ENCODE measurements at regions not wholly inside any gene's neighbourhood (a gene's known extent, or its start where the extent isn't known, plus 50 kb on each side); places are given as distances from the start of the nearest gene placed in this dataset.

DNA sequence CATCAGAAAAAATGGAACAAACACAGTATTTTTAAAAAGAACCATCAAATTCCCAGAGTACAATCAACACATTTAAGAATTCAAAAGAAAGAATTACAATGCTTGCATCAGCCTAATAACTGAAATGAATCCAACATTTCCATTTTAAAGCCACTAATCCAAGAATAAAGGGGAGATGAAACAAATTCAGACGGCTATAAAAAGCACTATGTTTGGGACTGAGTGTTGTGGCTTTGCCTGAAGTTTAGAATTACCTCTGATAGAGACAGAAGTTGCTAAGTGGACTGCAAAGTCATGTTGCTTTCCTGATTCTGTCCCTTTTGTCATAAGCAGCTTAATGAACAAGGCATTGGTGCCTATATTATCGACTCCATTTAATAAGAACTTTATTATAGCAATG lies 135.4 kb upstream of the RGMB start:
- DNase-seq: no peak

DNA sequence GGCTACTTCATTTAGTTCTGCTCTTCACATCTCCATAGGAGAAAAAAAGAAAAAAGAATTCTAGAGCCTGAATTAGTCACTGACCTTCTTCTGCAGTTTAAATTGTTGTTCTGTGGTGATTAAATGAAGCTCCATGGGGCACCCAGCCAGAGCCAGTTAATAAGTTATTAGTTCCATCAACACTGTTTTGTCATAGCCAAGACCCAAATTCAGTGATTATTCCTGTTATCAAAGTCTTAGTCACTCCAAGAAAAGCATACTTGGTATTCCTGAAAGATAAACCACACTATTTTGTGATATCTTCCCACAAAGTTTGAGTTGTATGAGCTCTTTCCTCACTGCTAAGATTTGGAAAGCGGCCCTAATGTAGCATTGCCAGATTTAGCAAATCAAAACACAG lies 134.8 kb upstream of the RGMB start:
- no peak for DNase-seq

DNA sequence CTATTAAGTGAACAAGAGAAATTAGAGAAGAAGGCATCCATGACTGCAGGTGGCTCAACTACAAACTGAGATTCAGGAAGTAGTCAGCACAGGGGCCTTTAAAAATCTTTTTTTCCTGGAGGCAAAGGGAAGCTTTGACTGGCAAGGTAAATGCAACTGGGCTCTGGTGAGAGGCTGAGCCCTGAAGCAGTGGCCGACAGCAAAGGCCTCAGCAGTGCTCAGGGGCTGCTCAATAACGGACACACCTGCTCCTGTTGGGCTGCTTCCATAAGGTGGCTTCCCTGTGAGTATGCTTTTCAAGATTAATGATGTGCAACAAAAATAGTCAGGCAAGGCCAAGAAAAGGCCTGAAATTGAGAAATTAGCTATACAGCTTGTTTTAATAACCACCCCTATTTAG lies 134.2 kb upstream of the RGMB start:
- DNase-seq: no peak

DNA sequence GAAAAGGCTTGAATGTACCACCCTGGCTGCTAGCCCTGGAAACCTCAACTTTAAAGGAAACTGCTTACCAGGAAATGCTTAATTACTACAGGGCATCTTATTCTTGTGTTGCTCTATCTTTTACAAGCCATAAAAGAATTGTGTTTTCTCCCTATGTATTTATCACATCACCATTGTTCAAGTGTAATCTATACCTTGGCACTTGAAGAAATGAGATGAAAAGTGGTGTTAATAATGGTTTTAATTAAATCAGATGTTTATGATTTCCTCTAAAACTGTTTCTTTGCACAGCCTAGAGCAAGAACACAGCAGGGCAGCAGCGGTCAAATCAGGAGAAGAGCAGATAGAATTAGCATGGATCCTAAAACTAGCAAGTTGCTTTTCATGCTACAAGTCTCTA lies 131.8 kb upstream of the RGMB start:
- no peak for DNase-seq

DNA sequence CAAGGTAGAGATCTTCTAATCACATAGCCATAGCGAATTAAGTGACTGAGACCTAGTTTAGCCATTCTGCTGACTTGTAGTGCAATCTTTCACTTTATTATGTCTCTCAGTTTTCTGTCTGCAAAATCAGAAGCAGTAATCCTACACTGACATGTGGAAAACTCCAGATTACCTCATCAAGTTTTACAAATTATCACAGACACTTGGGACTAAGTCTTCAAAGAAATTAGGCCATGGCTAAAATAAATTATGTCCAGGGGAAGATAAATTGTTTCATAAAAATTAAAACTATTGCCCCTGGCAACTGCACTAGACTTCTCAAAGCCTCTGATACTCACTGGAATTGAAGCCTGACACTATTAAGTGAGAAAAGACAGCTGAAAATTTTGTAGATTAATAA lies 129.9 kb upstream of the RGMB start:
- no peak for DNase-seq

DNA sequence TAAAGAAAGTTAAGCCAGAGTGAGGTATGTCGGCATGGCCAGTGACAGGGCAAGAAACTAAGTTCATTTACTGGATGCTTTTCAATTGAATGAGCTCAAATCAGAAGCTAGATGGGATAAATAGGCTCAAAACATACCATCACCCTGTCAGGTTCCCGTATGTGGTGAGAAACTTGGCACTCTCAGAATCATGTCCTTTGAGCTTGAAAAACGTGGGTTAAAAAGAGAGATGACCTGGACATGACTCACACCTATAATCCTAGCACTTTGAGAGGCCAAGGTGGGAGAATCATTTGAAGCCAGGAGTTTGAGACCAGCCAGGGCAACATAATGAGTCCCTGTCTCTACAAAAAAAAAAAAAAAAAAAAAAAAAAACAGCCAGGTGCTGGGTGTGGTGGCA lies 121.7 kb upstream of the RGMB start:
- no peak for DNase-seq

DNA sequence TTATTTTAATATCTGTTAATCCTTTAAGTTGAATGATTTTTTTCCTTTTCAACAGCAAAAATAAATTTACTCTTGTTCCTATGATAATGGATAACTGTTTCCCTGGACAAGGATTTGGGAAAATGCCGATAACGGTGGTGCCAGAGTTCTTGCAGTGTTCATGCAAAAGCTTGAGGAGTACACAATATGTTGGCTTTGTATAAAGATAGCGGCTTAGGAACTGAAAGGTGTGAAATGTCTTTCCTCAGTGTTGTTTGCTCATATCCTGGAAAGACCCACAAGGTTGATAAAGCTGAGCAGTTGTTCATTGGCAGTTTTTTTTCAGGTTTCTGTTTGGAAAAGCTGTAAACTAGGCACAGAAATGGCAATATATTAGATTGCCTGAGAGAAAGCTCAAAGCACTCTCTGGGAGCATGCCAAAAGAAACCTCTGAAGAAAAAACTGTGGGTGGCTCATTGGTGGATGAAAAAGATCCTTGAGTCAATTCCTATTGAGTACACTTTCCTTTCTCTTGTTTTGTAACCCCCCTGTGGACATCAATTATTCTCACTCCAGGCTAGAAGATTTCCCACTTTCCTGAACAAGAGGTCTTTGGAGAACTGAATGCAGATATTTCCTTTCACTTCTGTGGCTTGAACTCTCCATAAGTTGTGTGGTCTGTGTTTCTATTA lies 117.2 kb upstream of the RGMB start:
- no peak for DNase-seq

DNA sequence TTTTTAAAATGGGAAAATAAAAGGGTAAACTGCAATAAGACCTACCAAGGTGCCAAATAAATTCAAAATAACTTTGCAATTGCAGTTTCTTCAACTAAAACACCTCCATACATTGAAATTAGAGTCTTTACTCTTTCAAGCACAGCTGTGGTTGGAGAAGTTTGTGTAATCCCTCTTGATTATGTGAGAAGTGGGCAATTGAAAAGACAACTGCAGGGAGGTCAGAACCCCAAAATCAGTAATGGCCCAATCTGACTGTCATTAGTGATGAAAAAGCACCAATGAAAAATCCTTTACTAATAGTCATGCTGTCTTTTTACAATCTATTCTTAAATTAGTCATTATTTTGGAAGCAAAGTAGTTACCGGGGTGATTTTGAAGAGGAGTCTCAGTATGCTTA lies 116.7 kb upstream of the RGMB start:
- no peak for DNase-seq

DNA sequence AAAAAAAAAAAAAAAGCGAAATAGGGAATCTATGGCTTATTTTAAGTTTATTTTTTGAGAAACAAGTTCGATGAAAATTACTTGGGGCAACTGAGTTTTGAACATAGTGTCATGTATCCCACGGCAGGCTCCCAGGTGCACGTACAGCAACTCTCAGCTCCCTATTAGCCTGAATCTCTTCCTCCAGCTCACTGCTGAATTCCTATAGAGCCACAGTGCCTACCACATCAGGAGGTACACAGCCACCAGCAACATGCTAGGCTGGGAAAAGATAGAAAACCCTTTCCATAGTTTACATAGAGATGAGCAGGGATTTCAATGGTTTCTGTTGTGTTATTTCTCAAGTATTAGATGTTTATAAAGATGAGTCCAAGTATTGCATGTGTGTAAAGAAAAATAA lies 115.9 kb upstream of the RGMB start:
- no peak for DNase-seq

DNA sequence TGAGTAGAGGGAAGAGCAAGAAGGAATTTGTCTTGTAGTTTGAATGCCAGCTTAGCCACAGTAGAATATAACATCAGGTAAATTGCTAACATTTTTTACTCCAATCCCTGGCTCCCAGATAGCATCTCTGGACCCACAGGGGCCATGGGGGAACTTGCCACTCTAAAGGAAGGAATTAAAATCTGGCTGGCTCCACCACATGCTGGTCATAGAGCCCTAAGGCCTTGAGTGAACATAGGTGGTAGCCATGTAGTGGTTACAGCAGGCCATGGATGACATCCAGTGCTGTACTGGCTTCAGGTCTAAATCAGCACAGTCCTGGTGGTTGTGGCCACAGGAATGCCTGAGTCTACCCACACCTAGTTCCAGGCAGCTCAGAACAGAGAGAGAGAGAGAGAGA lies 109.9 kb upstream of the RGMB start:
- no peak for DNase-seq

DNA sequence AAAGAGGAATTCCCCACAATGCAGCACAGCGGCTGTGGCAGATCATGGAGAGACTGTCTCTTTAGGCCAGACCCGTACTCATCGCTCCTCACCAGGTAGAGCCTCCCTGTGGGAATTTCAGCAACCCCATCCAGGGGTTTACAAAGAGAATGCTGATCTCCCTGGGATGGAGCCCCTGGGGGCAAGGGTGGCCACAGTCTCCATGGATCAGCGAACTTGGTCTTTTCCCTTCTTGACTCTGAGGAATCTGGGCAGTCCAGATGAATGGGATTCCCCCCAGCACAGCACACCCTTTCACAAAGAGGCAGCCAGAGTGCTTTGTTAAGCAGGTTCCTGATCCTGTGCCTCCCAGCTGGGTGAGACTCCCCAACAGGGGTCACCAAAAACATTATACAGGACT lies 108.7 kb upstream of the RGMB start:
- no peak for DNase-seq

DNA sequence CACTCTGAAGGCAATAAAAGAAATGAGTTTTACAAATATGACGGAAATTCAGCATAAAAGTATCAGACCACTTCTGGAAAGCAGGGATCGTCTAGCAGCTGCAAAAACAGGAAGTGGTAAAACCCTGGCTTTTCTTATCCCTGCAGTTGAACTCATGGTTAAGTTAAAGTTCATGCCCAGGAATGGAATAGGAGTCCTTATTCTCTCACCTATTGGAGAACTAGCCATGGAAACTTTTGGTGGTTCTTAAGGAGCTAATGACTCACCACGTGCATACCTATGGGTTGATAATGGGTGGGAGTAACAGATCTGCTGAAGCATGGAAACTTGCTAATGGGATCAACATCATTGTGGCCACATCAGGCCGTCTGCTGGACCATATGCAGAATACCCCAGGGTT lies 93.5 kb upstream of the RGMB start:
- DNase-seq: no peak

DNA sequence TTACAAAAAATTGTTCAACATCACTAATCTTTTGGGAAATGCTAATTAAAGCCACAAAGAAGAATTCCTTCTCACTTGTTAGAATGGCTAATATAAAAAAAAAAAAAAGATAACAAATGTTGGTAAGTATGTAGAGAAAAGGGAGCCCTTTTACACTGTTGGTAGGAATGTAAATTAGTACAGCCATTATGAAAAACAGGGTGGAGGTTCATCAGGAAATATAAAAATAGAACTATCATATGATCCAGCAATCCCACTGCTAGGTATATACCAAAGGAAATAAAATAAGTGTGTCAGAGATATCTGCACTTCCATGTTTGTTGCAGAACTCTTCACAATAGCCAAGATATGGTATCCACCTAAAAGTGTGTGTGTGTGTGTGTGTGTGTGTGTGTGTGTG lies 83.5 kb upstream of the RGMB start:
- no peak for DNase-seq

DNA sequence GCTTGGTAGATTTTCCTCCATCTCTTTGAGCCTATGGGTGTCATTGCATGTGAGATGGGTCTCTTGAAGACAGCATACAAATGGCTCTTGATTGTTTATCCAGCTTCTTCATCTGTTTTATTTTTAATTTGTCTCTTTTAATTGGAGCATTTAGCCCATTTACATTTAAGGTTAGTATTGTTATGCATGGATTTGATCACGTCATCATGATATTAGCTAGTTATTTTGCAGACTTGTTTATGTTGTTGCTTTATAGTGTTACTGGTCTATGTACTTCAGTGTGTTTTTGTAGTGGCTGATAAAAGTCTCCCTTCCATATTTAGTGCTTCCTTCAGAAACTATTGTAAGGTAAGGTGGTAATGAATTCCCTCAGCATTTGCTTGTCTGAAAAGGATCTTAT lies 78.6 kb upstream of the RGMB start:
- no peak for DNase-seq

DNA sequence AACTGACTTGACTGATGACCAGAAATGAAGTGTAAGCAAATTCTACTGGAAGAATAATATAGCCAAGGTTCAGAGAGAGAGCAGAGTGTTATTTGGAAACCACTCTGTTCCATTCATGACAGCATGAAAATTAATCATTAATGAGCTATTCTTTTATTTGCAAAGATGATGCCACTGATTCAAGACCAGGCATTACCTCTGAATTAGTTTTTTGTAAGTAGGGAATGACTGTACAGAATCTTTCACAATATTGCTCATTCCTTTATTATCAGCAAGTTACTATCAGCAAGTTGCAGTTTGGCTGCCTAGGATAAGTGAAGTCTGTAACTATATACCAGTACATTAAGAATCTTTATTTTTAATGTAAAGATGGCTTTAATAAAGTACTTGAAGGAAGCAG lies 75.1 kb upstream of the RGMB start:
- DNase-seq: no peak

DNA sequence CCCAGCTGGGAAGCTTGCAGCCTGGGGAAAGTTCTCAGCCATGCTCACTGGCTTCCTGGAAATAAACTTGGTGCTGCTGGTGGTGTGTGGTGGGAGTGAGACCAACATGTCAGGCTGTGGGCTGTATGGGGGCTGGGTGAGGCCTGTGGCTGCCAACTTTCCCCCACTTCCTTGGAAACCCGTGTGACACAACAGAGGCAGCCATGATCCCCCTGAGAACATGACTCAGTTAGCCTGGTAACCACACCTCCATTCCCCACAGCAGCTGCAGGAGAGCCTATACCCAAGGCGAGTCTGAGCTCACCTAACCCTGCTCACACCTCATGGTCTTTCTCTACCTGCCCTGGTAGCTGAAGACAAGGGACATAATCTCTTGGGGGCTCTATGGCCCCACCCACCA lies 72.7 kb upstream of the RGMB start:
- no peak for DNase-seq

DNA sequence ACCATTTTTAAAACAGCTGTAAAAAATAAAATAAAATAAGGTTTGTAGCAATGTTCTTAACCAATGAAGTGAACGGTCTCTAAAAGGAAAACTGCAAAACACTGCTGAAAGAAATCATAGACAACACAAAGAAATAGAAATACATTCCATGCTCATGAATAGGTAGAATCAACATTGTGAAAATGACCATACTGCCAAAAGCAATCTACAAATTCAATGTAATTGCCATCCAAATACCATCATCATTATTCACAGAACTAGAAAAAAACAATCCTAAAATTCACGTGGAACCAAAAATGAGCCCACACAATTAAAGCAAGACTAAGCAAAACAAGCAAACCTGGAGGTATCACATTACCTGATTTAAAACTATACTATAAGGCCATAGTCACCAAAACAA lies 67.6 kb upstream of the RGMB start:
- no peak for DNase-seq

DNA sequence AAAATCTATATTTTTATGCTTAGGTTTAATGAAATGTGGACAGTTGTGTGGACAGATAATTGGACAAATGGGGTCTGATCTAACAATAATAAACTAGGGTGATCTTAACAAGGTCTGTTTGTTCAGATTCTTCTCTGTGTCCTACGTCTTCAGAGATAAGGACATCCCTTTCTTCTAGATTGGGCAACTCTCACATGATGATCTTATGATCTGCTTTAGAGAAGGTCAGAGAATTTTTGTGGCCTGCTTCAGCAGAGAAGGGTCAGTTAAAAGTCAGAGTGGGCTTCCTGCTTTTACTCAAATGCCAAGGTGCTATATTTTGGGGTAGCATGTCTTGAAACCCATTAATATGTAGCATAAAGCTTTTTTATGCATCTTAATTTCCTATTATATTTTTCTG lies 63.8 kb upstream of the RGMB start:
- DNase-seq: no peak

DNA sequence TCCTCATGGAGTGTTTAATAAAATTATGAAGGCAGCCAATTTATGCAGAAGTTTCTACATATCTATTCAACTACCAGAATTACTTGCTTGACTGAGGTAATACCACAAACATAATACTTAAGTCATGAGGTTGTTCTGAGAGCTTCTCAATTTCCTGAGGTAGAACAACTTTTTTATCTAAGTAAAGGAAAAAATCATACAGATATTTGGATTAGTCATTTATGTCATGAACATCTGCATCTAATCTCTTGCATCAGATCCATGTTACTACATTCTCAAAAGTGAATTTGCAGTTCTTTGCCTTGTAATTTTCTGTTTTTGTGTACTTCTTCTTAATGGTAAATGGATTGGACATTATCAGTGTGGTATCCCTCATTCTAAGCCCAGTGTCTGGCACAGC lies 60.4 kb upstream of the RGMB start:
- DNase-seq: no peak

DNA sequence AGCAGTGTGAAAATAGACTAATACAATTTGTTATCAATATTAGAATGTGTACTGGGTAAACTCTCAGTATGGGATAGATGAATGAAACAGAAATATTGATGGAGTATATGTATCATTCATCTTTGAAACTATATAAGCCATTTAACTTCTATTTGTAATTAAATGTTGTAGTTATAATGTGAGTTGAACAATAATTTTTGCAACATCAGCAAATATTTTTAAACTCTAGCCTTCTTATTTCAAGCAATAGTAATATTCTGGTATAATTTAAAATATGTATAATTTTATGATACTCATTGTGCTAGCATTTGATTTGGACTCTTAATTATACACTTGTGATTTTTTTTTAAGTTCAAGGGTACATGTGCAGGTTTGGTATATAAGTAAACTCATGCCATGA lies 59.6 kb upstream of the RGMB start:
- no peak for DNase-seq

DNA sequence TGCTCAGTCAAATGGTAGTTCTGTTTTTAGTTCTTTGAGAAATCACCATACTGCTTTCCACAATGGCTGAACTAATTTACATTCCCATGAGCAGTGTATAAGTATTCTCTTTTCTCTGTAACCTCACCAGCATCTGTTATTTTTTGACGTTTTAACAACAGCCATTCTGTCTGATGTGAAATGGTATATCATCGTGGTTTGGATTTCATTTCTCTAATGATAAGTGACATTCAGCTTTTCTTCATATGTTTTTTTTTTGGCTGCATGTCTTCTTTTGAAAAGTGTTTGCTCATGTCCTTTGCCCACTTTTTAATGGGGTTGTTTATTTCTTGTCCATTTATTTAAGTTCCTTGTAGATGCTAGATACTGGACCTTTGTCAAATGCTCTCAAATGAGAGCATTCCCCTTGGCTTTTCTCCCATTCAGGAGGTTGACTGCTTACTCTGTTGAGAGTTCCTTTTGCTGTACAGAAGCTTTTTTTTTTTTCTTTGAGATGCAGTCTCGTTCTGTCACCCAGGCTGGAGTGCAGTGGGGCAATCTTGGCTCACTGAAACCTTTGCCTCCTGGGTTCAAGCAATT lies 58.7 kb upstream of the RGMB start:
- no peak for DNase-seq

DNA sequence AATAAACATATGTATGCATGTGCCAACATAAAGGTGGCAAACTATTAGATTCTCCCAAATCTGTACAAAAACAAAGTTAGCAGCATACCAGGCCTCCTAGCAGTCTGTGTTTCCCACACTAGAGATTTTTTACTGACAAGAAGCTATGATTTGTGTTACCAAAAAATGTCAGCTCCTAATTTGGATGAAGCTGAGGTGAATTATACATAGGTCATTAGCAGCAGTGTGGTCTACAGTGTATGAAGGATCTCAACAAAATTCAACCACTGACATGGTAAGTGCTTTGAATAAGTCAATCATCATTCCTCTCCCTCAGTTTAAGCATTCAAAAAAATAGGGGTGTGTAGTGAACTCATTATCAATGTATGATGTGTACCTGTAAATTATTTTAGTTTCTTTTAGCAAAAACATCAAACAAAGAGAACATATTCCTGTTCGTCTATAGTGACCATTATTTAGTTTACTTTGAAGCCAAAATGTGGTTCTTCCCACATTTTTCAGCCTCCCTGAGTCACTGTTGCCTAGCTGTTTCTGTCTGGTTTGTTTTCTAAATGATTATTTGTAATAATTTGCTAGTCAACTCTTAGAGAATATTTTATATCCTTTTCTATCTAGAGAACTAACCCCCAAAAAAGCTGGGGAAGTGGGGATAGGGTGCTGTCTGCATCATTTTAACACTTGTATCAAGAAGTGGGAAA lies 52.1 kb upstream of the RGMB start:
- no peak for DNase-seq

DNA sequence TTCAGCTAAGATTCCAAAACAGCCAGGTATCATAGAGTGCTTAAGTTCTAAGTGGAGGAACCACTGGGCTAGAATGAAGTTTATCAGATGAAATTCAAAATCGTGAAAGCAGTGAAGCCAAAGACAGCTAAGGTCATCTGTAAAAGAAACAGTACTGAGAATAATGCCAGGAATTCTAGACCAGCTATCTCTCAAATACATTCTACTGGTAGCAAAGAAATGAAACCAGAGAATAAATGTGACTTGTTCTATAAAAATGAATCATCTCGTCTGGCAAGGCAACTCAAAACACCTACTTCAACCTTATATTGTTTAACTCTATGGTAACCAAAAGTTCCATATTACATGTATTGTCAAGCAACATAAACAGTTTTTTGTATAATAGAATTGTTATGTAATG lies 51.3 kb upstream of the RGMB start:
- no peak for DNase-seq

DNA sequence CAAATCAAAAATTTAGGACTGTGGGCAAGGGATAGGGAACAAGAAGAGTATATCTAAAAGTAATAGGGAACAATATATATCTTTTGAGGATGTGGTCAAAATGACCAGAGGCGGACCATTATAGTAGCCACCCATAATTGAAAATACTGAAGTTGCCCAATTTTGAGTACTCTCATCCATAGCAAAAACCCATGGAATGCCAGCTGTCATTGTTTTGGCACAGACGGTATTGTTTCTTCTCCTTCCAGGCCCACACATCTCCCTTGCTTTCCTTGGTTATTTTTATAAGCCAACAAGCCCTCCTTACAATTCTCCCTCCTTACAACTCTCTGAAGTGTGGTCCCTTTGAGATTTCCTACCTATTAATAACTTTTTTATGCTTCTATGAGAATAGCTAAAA lies 50.4 kb upstream of the RGMB start:
- no peak for DNase-seq

Data from eye (tissue), 1 donor.